ENCODE measurements at regions not wholly inside any gene's neighbourhood (a gene's known extent, or its start where the extent isn't known, plus 50 kb on each side); places are given as distances from the start of the nearest gene placed in this dataset.
"Not testable (repeated sequence)": the region's sequence is repeated elsewhere in the genome, so short reads cannot be mapped to it uniquely, and the experiment has no call there.

DNA sequence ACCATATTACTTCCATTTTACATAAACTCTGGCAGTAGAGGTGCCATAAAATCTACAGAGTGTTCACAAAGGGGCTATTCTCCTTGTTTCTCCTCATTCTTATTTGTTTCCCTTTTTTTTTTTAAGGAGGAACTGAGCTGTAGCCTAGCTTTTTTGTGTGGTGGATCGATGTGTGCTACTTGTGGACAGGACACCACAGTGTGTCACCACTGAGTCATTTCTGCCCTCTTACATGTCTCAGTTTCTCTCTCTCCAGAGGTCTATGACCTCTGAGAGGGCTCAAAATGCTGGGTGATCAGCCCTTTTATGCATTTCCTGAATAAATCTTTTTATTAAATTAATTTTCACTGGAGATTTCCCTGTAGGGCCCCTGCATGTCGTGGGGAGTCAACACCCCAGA, 370.2 kb downstream of the ADGRD1 start:
- no peak for DNase-seq (ENCODE audit: insufficient read length)
- TF ChIP-seq POLR2A (IDR thresholded peaks at IDR 0.05; ENCODE audit: low read depth, low read length) (no peak), TAF1 (IDR thresholded peaks at IDR 0.05; ENCODE audit: borderline replicate concordance, low read depth, low read length) (no peak), POLR2AphosphoS5 (IDR thresholded peaks at IDR 0.05; ENCODE audit: low read depth, low read length) (no peak)
- no peak for FAIRE-seq

DNA sequence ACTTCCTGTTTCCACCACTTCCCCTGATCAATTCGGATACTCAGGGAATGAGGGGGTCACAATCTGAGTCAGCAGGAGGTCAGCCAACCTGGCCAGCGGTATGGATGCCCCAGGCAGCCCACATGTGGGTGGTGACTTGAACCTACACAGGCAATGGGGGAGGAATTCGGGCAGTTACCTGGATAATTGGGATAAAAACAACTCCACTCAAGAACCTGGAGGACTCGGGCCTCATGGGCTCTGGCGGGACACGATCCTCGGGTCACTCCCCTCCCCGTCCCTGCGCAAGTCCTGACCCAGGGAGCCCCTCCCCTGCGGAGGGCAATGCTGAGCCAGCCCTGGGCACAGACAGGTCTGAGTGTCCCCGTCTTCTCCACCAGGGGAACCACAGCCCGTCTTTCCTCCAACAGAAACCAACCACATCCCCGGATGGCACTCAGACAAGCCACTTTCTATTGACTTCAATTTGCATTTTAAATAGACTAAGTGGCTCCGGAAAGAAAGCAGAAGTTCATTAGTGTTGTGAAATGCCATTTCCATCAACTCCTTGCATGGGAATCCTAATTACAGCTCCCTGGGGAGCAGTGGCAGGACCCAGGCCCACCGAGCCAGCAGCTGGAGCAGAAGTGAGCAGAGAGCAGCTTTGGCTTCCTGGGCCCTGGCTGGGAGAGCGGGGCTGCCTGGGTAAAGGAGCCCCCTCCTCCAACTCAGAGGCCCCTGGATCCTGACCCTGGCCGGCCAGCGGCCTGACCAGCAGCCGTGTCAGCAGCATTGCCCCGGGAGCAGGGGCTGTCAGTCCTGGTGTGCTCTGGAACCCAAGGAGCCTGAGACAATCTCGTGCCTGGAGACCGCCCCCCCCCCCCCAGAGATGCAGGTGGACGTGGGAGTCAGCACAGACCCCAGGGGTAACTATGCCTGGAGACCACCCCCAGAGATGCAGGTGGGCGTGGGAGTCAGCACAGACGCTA, 374.1 kb downstream of the ADGRD1 start:
- FAIRE-seq: no peak
- TF ChIP-seq TAF1 (IDR thresholded peaks at IDR 0.05; ENCODE audit: borderline replicate concordance, low read depth, low read length) (no peak), POLR2A (IDR thresholded peaks at IDR 0.05; ENCODE audit: low read depth, low read length) (no peak), POLR2AphosphoS5 (IDR thresholded peaks at IDR 0.05; ENCODE audit: low read depth, low read length) (no peak)
- DNase-seq (ENCODE audit: insufficient read length): no peak

DNA sequence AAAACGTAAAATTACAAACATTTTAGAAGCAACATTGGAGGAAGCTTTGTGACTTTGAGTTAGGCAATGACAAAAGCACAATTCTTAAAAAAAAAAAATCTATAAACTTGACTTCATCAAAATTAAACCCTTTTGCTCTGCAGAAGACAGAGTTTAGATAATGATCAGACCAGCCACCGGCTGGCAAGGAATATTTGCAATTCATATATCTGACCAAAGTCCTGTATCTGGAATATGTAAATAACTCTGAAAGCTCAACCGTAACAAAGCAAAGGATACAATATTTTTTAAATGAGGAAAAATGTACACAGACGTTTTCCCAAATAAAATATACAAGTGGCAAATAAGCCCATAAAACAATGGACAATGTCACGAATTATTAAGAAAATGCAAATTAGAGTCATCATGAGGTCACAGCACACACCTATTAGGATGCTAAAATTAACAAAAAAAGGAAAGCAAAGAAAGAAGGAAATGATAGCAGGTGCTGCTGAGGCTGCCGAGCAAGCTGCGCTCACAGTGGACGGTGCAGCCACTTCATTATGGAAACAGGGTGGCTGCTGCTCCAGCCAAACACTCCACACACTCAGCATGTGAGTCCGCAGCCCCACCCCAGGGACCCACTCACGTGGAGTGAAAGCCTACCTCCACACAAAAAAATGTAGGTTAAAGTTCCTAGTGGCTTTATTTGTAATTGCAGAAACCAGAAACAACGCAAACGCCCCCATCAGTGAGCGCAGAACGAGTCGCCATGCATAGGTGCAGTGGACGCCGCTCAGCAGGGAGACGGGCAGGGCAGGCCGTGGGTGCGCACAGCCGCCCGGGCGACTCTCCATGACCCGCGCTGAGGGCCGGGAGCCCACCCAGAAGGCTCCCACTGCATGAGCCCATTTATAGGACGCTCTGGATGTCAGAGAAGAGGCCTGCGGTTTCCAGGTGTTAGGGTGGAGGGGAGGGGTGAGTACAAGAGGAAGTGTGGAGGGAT, 375.4 kb downstream of the ADGRD1 start:
- DNase-seq (ENCODE audit: insufficient read length): not testable (repeated sequence)

DNA sequence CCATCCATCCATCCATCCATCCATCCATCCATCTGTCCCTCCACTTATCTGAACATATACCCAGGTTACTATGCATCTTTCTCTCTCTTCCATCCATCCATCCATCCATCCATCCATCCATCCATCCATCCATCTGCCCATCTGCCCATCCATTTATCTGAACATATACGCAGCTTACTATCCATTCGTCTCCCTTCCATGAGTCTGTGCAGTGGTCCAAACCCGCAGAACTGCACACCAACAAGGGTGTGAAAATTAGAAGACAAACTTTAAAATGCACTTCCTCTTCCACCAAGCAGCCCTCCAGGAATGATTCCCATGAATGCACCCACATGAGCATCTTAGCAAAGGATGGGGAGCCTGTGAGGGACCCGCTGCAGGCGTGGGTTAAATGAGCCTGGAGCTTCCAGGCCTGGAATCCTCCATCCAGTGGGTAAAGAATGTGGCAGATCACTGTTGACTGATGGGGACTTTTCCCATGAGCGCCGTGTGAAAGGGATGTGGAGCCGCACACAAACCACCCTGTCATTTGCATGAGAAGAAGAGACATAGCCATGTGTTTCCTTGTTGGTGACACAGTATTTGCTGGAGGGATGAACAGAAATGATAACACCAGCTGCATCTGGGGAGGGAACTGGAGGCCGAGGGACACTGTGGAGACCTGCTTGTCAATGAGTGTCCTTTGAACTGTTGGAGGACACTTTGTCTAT, 376.6 kb downstream of the ADGRD1 start:
- no peak for FAIRE-seq
- DNase-seq (ENCODE audit: insufficient read length): no peak
- TF ChIP-seq POLR2AphosphoS5 (IDR thresholded peaks at IDR 0.05; ENCODE audit: low read depth, low read length): no peak
- TF ChIP-seq TAF1 (IDR thresholded peaks at IDR 0.05; ENCODE audit: borderline replicate concordance, low read depth, low read length): no peak
- TF ChIP-seq POLR2A (IDR thresholded peaks at IDR 0.05; ENCODE audit: low read depth, low read length): no peak

More for the DNA sequence above, 375.4 kb downstream of the ADGRD1 start:
- not testable (repeated sequence) for FAIRE-seq

DNA sequence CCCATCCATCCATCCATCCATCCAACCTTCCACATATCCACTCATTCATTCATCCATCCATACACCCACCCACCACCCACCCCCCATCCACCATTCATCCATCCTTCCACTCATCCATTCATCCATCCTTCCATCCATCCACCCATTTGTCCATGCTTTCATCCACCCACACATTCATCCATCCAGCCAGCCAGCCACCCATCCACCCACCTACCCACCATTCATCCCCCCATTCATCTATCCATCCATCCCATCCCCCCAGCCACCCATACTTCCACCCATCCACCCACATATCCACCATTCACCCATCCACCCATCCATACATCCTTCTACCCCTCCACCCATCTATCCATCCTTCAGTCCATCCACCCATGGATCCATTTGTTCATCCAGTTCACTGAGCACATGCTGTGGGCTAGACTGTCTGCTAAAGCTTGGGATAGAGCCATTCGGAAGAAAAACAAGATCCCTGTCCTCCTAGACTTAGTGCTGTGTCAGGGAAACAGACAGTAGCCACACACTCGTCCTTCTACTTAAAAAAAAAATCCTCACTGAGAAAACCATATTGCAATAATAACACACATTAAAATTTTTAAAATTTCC, 377.5 kb downstream of the ADGRD1 start:
- DNase-seq (ENCODE audit: insufficient read length) (no peak), FAIRE-seq (no peak)
- no peak for TF ChIP-seq POLR2A (IDR thresholded peaks at IDR 0.05; ENCODE audit: low read depth, low read length)
- no peak for TF ChIP-seq POLR2AphosphoS5 (IDR thresholded peaks at IDR 0.05; ENCODE audit: low read depth, low read length)
- no peak for TF ChIP-seq TAF1 (IDR thresholded peaks at IDR 0.05; ENCODE audit: borderline replicate concordance, low read depth, low read length)

DNA sequence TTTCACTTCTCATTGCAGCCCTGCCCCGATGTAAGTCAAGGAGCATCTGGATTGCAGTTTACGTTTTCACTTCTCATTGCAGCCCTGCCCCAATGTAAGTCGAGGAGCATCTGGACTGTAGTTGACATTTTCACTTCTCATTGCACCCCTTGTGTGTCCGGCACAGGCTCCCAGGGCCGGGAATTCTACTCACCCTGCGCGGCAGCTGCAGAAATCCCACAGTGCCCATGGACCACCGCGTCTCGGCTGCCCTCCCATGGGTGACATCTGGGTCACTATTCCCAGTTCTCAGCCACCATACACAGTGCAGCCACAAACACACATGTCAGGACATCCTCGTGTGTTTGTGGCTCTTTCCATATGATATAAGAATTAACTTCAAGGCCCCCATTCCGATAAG, 378.5 kb downstream of the ADGRD1 start:
- no peak for FAIRE-seq
- TF ChIP-seq POLR2A (IDR thresholded peaks at IDR 0.05; ENCODE audit: low read depth, low read length) (no peak), TAF1 (IDR thresholded peaks at IDR 0.05; ENCODE audit: borderline replicate concordance, low read depth, low read length) (no peak)

DNA sequence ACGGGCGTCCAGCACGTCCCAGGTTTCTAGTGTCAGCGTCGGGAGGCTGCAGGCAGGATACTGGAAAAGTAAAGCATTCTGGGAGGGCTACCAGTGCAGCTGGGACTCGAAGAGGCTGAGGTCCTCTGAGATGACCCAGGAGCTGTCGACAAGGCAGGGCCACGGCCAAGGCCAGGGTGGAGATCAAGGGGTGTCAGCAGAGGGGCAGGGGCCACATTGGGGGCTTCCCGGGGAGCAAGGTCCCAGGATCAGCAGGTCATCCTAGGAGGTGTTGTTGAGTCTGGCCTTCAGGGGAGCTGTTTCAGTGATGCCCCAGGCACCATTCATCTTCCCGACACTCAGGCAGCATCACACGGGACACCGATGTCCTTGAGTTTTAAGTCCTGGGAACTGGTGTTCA, 377.8 kb upstream of the SFSWAP start:
- no peak for DNase-seq (ENCODE audit: insufficient read length)
- FAIRE-seq: no peak
- TF ChIP-seq TAF1 (IDR thresholded peaks at IDR 0.05; ENCODE audit: borderline replicate concordance, low read depth, low read length) (no peak), POLR2A (IDR thresholded peaks at IDR 0.05; ENCODE audit: low read depth, low read length) (no peak), POLR2AphosphoS5 (IDR thresholded peaks at IDR 0.05; ENCODE audit: low read depth, low read length) (no peak)

More for the DNA sequence above, 378.5 kb downstream of the ADGRD1 start:
- no peak for DNase-seq (ENCODE audit: insufficient read length)

DNA sequence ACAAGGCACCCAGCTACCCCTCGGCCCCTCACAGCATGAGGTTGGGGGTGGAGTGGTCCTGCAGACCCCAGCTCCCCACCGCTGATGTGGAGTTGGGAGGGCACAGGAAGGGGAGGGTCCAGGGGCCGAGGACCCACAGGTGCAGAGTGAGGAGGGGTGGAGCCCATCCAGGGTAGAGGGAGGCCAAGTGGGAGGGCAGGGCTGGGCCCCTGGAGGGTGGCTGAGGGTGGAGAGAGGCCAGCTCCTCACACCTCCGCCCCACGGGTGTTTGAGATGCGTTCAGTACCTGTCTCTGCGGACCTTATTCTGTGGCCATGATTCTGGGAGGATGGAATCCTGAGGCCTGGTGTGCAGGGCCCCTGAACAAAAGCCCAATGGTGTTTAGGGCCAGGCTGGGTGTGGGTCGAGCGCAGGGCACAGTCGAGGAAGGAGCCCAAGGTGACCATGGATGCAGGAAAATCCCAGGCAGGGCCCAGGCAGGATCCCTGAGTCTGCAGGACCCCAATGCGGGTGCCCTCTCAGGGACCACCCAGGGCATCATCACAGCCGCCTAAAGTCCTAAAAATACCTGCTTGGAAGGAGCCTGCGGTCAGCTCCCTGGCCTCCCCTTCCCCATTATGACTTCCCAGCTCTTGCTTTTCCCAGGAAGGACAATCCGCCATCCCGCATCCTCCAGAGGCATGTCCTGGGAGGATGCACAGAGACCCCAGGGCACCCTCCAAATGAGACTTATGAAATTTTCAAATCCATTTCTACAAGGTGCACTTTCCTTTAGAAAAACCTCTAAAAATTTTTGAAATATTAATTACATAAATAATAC, 377.1 kb upstream of the SFSWAP start:
- DNase-seq (ENCODE audit: insufficient read length) (no peak), FAIRE-seq (no peak)
- TF ChIP-seq POLR2A (IDR thresholded peaks at IDR 0.05; ENCODE audit: low read depth, low read length): no peak
- no peak for TF ChIP-seq POLR2AphosphoS5 (IDR thresholded peaks at IDR 0.05; ENCODE audit: low read depth, low read length)
- no peak for TF ChIP-seq TAF1 (IDR thresholded peaks at IDR 0.05; ENCODE audit: borderline replicate concordance, low read depth, low read length)

DNA sequence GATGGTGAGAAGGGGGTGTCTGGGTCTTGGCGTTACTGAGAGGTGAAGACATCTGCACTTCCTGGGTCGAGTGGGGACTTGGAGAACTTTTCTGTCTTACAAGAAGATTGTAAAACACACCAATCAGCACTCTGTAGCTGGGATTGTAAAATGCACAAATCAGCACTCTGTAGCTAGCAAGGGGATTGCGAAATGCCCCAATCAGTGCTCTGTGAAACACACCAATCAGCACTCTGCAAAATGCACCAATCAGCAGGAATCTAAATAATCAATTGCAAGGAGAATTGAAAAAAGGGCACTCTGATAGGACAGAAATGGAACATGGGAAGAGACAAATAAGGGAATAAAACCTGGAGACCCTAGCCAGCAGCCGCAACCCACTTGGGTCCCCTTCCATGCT, 376.1 kb upstream of the SFSWAP start:
- TF ChIP-seq POLR2AphosphoS5 (IDR thresholded peaks at IDR 0.05; ENCODE audit: low read depth, low read length) (no peak), POLR2A (IDR thresholded peaks at IDR 0.05; ENCODE audit: low read depth, low read length) (no peak), TAF1 (IDR thresholded peaks at IDR 0.05; ENCODE audit: borderline replicate concordance, low read depth, low read length) (no peak)
- FAIRE-seq: no peak

DNA sequence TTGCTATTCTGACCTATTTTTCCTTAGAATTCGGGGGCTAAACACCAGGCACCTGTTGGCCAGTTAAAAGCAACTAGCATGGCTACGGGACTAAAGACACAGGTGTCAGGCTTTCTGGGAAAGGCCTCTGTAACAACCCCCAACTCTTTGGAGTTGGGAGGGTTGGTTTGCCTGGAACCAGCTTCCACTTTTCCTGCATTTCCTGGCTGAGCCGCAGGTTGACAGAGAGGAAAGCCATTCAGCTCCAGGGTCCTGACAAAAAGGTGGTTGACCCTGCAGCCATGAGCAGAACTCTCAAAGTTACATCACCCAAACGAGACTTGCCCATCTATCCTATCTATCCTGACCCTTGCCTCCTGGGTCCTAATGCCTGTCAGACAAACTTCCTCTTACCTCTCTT, 375.4 kb upstream of the SFSWAP start:
- FAIRE-seq (no peak), DNase-seq (ENCODE audit: insufficient read length) (no peak)
- no peak for TF ChIP-seq POLR2A (IDR thresholded peaks at IDR 0.05; ENCODE audit: low read depth, low read length)
- no peak for TF ChIP-seq TAF1 (IDR thresholded peaks at IDR 0.05; ENCODE audit: borderline replicate concordance, low read depth, low read length)
- no peak for TF ChIP-seq POLR2AphosphoS5 (IDR thresholded peaks at IDR 0.05; ENCODE audit: low read depth, low read length)

More for the DNA sequence above, 376.1 kb upstream of the SFSWAP start:
- no peak for DNase-seq (ENCODE audit: insufficient read length)

DNA sequence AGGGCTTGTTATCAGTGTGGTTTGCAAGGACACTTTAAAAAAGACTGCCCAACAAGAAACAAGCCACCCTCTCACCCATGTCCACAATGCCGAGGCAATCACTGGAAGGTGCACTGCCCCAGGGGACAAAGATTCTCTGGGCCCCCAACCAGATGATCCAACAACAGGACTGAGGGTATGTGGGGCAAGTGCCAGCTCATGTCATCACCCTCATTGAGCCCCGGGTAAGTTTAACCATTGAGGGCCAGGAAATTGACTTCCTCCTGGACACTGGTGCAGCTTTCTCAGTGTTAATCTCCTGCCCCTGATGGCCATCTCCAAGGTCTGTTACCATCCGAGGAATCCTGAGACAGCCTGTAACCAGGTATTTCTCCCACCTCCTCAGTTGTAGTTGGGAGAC, 373.0 kb upstream of the SFSWAP start:
- FAIRE-seq; DNase-seq (ENCODE audit: insufficient read length): not testable (repeated sequence)

All from GM12892 (cell line).